ENCODE measurements at regions not wholly inside any gene's neighbourhood (a gene's known extent, or its start where the extent isn't known, plus 50 kb on each side); places are given as distances from the start of the nearest gene placed in this dataset.

DNA sequence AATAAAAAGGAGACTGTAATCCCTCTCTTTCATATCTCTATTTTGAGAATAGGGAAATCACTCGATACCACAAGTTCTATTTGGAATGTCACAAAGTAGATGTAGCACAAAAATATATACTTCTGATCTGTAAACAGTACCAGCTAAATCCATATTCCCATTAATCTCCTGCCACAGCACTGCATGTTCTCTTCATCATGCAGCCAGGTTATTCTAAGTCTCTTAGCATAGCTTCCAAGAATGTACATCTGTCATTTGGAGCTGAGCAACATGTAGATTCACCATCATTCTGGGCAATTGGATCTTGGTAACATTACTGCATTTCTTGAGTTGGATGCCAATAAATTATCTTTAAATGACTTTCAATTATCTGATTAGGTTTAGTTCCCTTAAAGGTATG is 1874.5 kb downstream of the MRPL39 start:
- TF ChIP-seq RFX5 (IDR thresholded peaks at IDR 0.05) = no peak
- TF ChIP-seq EHMT2 (IDR thresholded peaks at IDR 0.05; ENCODE audit: low read depth) = no peak
- TF ChIP-seq, protein P1, sequence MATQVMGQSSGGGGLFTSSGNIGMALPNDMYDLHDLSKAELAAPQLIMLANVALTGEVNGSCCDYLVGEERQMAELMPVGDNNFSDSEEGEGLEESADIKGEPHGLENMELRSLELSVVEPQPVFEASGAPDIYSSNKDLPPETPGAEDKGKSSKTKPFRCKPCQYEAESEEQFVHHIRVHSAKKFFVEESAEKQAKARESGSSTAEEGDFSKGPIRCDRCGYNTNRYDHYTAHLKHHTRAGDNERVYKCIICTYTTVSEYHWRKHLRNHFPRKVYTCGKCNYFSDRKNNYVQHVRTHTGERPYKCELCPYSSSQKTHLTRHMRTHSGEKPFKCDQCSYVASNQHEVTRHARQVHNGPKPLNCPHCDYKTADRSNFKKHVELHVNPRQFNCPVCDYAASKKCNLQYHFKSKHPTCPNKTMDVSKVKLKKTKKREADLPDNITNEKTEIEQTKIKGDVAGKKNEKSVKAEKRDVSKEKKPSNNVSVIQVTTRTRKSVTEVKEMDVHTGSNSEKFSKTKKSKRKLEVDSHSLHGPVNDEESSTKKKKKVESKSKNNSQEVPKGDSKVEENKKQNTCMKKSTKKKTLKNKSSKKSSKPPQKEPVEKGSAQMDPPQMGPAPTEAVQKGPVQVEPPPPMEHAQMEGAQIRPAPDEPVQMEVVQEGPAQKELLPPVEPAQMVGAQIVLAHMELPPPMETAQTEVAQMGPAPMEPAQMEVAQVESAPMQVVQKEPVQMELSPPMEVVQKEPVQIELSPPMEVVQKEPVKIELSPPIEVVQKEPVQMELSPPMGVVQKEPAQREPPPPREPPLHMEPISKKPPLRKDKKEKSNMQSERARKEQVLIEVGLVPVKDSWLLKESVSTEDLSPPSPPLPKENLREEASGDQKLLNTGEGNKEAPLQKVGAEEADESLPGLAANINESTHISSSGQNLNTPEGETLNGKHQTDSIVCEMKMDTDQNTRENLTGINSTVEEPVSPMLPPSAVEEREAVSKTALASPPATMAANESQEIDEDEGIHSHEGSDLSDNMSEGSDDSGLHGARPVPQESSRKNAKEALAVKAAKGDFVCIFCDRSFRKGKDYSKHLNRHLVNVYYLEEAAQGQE (IDR thresholded peaks at IDR 0.05) = no peak
- no peak for TF ChIP-seq RCOR1 (IDR thresholded peaks at IDR 0.05; ENCODE audit: low read depth, low read length)
- TF ChIP-seq, protein P2, sequence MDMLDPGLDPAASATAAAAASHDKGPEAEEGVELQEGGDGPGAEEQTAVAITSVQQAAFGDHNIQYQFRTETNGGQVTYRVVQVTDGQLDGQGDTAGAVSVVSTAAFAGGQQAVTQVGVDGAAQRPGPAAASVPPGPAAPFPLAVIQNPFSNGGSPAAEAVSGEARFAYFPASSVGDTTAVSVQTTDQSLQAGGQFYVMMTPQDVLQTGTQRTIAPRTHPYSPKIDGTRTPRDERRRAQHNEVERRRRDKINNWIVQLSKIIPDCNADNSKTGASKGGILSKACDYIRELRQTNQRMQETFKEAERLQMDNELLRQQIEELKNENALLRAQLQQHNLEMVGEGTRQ (IDR thresholded peaks at IDR 0.05) = no peak
- TF ChIP-seq, protein P3, sequence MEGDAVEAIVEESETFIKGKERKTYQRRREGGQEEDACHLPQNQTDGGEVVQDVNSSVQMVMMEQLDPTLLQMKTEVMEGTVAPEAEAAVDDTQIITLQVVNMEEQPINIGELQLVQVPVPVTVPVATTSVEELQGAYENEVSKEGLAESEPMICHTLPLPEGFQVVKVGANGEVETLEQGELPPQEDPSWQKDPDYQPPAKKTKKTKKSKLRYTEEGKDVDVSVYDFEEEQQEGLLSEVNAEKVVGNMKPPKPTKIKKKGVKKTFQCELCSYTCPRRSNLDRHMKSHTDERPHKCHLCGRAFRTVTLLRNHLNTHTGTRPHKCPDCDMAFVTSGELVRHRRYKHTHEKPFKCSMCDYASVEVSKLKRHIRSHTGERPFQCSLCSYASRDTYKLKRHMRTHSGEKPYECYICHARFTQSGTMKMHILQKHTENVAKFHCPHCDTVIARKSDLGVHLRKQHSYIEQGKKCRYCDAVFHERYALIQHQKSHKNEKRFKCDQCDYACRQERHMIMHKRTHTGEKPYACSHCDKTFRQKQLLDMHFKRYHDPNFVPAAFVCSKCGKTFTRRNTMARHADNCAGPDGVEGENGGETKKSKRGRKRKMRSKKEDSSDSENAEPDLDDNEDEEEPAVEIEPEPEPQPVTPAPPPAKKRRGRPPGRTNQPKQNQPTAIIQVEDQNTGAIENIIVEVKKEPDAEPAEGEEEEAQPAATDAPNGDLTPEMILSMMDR (IDR thresholded peaks at IDR 0.05) = no peak
- no peak for TF ChIP-seq POLR2A (IDR thresholded peaks at IDR 0.05; ENCODE audit: low read length)
- no peak for TF ChIP-seq EP300 (IDR thresholded peaks at IDR 0.05)
- TF ChIP-seq SMC3 (IDR thresholded peaks at IDR 0.05) = no peak

Data from A549 (cell line).